ENCODE measurements at regions not wholly inside any gene's neighbourhood (a gene's known extent, or its start where the extent isn't known, plus 50 kb on each side); places are given as distances from the start of the nearest gene placed in this dataset.

GRCh38 chr20:11521476-11522365 lies 396.0 kb upstream of the BTBD3 start:
- TF ChIP-seq CTCF (IDR thresholded peaks at IDR 0.05; ENCODE audit: insufficient read depth, low read depth, low read length) (no peak), EZH2 (IDR thresholded peaks at IDR 0.05; ENCODE audit: insufficient read depth, low read length) (no peak)
